ENCODE measurements at regions not wholly inside any gene's neighbourhood (a gene's known extent, or its start where the extent isn't known, plus 50 kb on each side); places are given as distances from the start of the nearest gene placed in this dataset.

DNA sequence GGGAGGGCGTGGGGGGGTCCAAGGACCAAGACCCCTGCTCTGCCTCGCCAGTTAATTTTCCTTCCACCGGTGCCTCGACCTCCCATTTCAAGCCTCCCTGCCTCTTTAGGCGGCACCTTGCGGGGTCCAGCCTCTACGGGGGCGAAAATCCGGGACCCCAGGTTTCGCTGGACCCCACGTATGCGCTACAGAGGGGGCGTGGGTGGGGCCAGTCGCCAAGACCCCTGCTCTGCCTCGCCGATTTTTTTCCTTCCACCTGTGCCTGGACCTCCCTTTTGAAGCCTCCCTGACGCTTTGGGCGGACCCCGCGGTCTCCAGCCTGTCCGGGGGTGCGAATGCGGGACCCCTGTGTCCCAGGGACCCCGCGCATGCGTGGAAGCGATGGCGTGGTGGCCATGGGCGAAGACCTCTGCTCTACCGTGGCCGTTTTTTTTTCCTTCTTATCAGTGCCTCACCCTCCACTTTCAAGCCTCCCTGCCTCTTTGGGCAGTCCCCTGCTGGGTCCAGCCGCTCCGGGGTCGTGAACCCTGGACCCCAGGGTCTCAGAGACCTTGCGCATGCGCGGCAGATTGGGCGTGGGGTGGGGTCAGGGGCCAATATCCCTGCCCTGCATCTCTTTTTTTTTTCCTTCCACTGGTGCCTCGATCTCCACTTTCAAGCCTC is 324.2 kb downstream of the ALG10 start:
- TF ChIP-seq, protein P1, sequence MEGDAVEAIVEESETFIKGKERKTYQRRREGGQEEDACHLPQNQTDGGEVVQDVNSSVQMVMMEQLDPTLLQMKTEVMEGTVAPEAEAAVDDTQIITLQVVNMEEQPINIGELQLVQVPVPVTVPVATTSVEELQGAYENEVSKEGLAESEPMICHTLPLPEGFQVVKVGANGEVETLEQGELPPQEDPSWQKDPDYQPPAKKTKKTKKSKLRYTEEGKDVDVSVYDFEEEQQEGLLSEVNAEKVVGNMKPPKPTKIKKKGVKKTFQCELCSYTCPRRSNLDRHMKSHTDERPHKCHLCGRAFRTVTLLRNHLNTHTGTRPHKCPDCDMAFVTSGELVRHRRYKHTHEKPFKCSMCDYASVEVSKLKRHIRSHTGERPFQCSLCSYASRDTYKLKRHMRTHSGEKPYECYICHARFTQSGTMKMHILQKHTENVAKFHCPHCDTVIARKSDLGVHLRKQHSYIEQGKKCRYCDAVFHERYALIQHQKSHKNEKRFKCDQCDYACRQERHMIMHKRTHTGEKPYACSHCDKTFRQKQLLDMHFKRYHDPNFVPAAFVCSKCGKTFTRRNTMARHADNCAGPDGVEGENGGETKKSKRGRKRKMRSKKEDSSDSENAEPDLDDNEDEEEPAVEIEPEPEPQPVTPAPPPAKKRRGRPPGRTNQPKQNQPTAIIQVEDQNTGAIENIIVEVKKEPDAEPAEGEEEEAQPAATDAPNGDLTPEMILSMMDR (IDR thresholded peaks at IDR 0.05; ENCODE audit: low read depth, low read length): no peak
- H3K4me3 ChIP-seq (replicated peaks in 1 of 2; ENCODE audit: low read depth in 2 of 2, low read length in 2 of 2): no peak overlapping the region
- DNase-seq (ENCODE audit: low read depth in 2 of 2): no peak

DNA sequence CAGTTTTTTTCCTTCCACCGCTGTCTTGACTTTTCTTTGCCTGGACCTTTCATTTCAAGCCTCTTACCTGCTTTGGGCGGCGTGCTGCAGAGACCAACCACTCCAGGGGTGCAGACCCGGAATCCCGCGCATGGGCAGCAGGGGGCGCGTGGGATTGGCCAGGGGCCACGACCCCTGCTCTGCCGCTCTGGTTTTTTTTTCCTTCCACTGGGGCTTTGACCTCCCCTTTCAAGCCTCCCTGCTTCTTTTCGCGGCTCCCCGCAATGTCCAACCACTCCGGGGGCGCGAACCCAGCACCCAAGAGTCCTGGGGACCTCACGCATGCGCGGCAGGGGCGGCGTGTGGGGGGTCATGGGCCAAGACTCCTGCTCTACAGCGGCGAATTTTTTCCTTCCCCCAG is 325.1 kb downstream of the ALG10 start:
- no peak for DNase-seq (ENCODE audit: low read depth in 2 of 2)
- TF ChIP-seq, protein P1 (IDR thresholded peaks at IDR 0.05; ENCODE audit: low read depth, low read length): no peak
- no peak overlapping the region for H3K4me3 ChIP-seq (replicated peaks in 1 of 2; ENCODE audit: low read depth in 2 of 2, low read length in 2 of 2)

DNA sequence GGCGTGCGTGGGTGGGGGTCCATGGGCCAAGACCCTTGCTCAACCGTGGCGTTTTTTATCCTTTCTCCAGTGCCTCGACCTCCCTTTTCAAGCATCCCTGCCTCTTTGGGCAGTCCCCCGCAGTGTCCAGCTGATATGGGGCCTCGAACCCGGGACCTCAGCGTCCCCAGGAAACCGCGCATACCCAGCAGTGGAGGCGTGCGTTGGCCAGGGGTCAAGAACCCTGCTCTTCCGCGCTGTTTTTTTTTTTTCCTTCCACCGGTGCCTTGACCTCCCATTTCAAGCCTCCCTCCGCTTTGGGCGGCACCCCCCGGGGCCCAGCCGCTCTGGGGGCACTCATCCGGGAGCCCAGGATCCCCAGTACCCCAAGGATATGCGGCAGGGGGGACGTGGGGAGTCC is 325.8 kb downstream of the ALG10 start:
- no peak overlapping the region for H3K4me3 ChIP-seq (replicated peaks in 1 of 2; ENCODE audit: low read depth in 2 of 2, low read length in 2 of 2)

DNA sequence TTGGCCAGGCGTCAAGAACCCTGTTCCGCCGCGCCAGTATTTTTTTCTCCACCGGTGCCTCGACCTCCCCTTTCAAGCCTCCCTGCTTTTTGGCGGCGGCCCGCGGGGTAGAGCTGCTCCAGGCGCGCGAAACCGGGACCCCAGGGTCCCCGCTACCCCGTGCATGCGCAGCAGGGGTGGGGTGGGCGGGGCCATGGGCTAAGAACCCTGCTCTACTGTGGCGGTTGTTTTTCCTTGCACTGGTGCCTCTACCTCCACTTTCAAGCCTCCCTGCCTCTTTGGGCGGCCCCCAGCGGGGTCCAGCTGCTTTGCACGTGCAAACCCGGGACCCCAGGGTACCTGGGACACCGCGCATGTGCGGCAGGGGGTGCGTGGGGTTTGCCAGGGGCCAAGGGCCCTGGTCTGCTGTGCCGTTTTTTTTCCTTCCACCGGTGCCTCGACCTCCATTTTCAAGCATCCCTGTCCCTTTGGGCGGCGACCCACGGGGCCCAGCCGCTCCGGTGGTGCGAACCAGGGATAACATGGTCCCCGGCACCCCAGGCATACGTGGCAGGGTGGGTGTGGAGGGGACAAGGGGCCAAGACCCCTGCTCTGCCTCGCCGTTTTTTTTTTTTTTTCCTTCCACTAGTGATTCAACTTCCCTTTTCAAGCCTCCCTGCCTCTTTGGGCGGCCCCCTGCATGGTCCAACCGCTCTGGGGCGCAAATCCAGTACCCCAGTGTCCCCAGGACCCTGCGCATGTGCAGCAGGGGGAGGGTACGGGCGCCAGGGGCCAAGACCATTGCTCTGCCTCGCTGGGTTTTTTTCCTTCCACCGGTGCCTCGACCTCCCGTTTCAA is 326.8 kb downstream of the ALG10 start:
- no peak for DNase-seq (ENCODE audit: low read depth in 2 of 2)
- TF ChIP-seq, protein P1 (IDR thresholded peaks at IDR 0.05; ENCODE audit: low read depth, low read length): no peak
- no peak overlapping the region for H3K4me3 ChIP-seq (replicated peaks in 1 of 2; ENCODE audit: low read depth in 2 of 2, low read length in 2 of 2)

More for the DNA sequence above, 325.8 kb downstream of the ALG10 start:
- TF ChIP-seq, protein P1 (IDR thresholded peaks at IDR 0.05; ENCODE audit: low read depth, low read length): no peak
- DNase-seq (ENCODE audit: low read depth in 2 of 2): no peak

DNA sequence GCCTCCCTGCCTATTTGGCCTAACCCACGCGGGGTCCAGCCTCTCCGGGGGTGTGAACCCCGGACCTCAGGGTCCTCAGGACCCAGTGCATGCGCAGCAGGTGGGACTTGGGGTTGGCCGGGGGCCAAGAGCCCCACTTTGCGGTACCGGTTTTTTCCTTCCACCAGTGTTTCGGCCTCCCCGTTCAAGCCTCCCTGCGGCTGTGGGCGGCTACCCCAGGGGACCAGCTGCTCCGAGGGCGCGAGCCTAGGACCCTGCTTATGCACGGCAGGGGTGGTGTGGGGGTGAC is 327.3 kb downstream of the ALG10 start:
- H3K4me3 ChIP-seq (replicated peaks in 1 of 2; ENCODE audit: low read depth in 2 of 2, low read length in 2 of 2): no peak overlapping the region
- TF ChIP-seq, protein P1 (IDR thresholded peaks at IDR 0.05; ENCODE audit: low read depth, low read length): no peak
- no peak for DNase-seq (ENCODE audit: low read depth in 2 of 2)

DNA sequence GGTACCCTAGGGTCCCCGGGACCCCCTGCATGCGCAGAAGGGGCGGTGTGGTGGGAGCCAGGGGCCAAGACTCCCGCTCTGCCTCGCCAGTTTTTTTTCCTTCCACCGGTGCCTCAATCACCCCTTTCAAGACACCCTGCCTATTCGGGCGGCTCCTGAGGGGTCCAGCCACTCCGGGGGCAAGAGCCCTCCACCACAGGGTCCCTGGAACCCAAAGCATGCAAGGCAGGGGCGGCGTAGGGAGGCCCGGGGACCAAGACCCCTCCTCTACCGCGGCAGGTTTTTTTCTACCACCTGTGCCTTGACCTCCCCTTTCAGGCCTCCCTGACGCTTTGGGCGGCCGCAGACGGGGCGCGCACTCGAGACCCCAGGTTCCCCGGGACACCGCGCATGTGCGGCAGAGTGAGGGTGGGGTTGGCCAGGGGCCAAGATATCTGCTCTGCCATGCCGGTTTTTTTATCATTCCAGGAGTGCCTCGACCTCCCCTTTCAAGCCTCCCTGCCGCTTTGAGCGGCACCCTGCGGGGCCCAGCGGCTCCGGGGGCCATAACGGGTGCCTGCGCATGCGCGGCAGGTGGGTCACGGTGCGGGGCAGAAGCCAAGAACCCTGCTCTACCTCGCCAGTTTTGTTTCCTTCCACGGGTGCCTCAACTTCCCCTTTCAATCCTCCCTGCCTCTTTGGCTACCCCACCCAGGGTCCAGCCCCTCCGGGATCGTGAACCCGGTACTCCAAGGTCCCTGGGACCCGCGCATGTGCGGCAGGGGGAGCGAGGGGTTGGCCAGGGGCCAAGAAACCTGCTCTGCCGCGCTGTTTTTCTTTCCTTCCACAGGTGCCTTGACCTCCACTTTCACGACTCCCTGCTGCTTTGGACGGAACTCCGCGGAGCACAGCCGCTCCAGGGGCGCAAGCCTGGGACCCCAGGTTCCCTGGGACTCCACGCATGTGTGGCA is 328.1 kb downstream of the ALG10 start:
- no peak for DNase-seq (ENCODE audit: low read depth in 2 of 2)

More for the DNA sequence above, 328.1 kb downstream of the ALG10 start:
- TF ChIP-seq, protein P1 (IDR thresholded peaks at IDR 0.05; ENCODE audit: low read depth, low read length): no peak
- no peak overlapping the region for H3K4me3 ChIP-seq (replicated peaks in 1 of 2; ENCODE audit: low read depth in 2 of 2, low read length in 2 of 2)

Measured in cardiac fibroblast (primary cell).